Thyroid gland (tissue), 4 donors: ENCODE measurements at regions not wholly inside any gene's neighbourhood (a gene's known extent, or its start where the extent isn't known, plus 50 kb on each side); places are given as distances from the start of the nearest gene placed in this dataset.

Experiments
- POLR2A ChIP-seq, 2 donors: fragments of 450-650 bp; IDR thresholded peaks; one replicate each; pipeline ENCODE4 v1.6.1; 2017; ENCODE audit warnings: antibody characterized with exemption in 2 of 2, mild to moderate bottlenecking in 2 of 2, moderate library complexity in 1 of 2
- TF ChIP-seq, protein P1 (sequence below), 6 experiments: fragments of 200-600 bp in 3 of 6; fragments of 450-650 bp in 3 of 6; sonication (generic) in 3 of 6; IDR thresholded peaks; one replicate each; pipeline ENCODE4 v1.5.1; 2016 to 2019; ENCODE audit warnings: antibody characterized with exemption in 6 of 6, mild to moderate bottlenecking in 2 of 6, inconsistent platforms in 1 of 6, moderate library complexity in 1 of 6

GRCh38 chr11:80156062-80156461 lies 715.2 kb upstream of the TENM4 start:
- TF ChIP-seq, protein P1, sequence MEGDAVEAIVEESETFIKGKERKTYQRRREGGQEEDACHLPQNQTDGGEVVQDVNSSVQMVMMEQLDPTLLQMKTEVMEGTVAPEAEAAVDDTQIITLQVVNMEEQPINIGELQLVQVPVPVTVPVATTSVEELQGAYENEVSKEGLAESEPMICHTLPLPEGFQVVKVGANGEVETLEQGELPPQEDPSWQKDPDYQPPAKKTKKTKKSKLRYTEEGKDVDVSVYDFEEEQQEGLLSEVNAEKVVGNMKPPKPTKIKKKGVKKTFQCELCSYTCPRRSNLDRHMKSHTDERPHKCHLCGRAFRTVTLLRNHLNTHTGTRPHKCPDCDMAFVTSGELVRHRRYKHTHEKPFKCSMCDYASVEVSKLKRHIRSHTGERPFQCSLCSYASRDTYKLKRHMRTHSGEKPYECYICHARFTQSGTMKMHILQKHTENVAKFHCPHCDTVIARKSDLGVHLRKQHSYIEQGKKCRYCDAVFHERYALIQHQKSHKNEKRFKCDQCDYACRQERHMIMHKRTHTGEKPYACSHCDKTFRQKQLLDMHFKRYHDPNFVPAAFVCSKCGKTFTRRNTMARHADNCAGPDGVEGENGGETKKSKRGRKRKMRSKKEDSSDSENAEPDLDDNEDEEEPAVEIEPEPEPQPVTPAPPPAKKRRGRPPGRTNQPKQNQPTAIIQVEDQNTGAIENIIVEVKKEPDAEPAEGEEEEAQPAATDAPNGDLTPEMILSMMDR (IDR thresholded peaks at IDR 0.05): no peak
- TF ChIP-seq POLR2A (IDR thresholded peaks at IDR 0.05): no peak
